ENCODE measurements at regions not wholly inside any gene's neighbourhood (a gene's known extent, or its start where the extent isn't known, plus 50 kb on each side); places are given as distances from the start of the nearest gene placed in this dataset.
"Not testable (repeated sequence)": the region's sequence is repeated elsewhere in the genome, so short reads cannot be mapped to it uniquely, and the experiment has no call there.

DNA sequence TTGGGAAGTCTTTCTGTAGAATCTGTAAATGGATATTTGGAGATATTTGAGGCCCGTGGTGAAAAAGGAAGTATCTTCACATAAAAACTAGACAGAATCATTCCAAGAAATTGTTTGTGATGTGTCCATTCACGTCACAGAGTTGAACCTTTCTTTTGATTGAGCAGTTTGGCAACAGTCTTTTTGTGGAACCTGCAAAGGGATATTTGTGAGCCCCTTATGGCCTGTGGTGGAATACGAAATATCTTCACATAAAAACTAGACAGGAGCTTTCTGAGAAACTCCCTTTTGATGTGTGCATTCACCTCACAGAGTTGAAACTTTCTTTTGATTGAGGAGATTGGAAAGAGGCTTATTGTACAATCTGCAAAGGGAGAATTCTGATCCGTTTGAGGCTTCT, 2980.4 kb downstream of the TUBA3C start:
- H3K27me3 ChIP-seq; H3K27ac ChIP-seq; H3K4me3 ChIP-seq; DNase-seq (ENCODE audit: low spot score in 2 of 2); H3K4me1 ChIP-seq; H3K36me3 ChIP-seq: not testable (repeated sequence)
- H3K9me3 ChIP-seq, result peaks cover 0 to 20% (median 4%) of the 10 kb centered on the region in 4 donors
- 38 to 46% methylated on average over 3 to 4 of the region's 4 CpGs for WGBS, 2 donors

DNA sequence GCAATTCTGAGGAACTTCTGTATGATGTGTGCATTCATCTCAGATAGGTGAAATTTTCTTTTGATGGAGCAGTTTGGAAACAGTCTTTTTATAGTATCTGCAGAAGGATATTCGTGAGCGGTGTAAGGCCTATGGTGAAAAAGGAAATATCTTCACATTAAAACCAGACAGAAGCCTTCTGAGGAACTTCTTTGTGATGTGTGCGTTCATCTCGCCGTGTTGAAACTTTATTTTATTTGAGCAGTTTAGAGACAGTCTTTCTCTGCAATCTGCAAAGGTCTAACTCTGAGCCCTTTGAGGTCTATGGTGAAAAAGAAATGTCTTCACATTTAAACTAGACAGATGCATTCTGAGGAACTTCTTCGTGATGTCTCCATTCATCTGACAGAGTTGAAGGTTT, 3021.0 kb downstream of the TUBA3C start:
- not testable (repeated sequence) for H3K27me3 ChIP-seq; H3K4me1 ChIP-seq; H3K36me3 ChIP-seq; H3K27ac ChIP-seq; DNase-seq (ENCODE audit: low spot score in 2 of 2); H3K4me3 ChIP-seq
- H3K9me3 ChIP-seq, result peaks cover 0 to 46% (median 16%) of the 10 kb centered on the region in 4 donors
- 49 to 58% methylated on average over 6 of the region's 6 CpGs for WGBS, 2 donors

DNA sequence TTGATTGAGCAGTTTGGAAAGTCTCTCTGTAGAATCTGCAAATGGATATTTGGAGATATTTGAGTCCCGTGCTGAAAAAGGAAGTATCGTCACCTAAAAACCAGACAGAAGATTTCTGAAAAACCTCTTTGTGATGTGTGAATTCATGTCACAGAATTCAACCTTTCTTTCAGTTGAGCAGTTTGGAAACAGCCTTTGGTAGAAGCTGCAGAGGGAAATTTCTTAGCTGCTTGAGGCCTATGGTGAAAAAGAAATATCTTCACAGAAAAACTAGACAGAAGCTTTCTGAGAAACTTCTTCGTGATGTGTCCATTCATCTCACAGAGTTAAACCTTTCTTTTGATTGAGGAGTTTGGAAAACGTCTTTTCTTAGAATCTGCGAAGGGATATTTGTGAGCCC, 3022.7 kb downstream of the TUBA3C start:
- DNase-seq (ENCODE audit: low spot score in 2 of 2); H3K36me3 ChIP-seq; H3K4me1 ChIP-seq; H3K27ac ChIP-seq; H3K27me3 ChIP-seq; H3K4me3 ChIP-seq: not testable (repeated sequence)
- 26 to 58% methylated on average over 1 to 2 of the region's 5 CpGs for WGBS, 2 donors
- peaks cover 0 to 39% (median 14%) of the 10 kb centered on the region in 4 donors for H3K9me3 ChIP-seq

DNA sequence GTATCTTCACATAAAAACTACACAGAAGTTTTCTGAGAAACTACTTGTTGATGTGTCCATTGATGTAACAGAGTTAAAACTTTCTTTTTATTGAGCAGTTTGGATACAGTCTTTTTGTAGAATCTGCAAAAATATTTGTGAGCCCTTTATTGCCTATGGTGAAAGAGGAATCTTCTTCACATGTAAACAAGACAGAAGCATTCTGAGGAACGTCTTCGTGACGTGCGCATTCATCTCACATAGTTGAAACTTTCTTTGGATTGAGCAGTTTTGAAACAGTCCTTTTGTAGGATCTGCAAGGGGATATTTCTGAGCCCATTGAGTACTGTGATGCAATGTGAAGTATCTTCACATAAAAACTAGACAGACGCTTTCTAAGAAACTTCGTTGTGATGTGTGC, 3023.6 kb downstream of the TUBA3C start:
- peak in 1 of 2 donors; percentile 23 for DNase-seq (ENCODE audit: low spot score in 2 of 2)
- WGBS, 2 donors, result 55% methylated on average over 5 to 6 of the region's 6 CpGs
- H3K27ac ChIP-seq, result not testable (repeated sequence)

DNA sequence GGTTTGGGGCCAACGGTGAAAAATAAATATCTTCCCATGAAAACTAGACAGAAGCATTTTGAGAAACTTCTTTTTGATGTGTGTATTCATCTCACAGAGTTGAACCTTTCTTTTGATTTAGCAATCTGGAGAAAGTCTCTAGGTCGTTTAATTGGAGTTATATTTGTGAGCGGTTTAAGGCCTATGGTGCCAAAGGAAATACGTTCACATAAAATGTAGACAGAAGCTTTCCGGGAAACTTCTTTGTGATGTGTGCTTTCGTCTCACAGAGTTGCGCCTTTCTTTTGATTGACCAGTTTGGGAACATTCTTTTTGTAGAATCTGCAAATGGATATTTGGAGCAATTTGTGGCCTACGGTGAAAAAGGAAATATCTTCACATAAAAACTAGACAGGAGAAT, 3028.8 kb downstream of the TUBA3C start:
- not testable (repeated sequence) for H3K27me3 ChIP-seq; H3K36me3 ChIP-seq; H3K4me1 ChIP-seq; DNase-seq (ENCODE audit: low spot score in 2 of 2); H3K27ac ChIP-seq; H3K4me3 ChIP-seq
- 70% methylated on average over 8 of the region's 8 CpGs for WGBS, 2 donors
- peaks cover 0 to 30% (median 13%) of the 10 kb centered on the region in 4 donors for H3K9me3 ChIP-seq

More for the DNA sequence above, 3023.6 kb downstream of the TUBA3C start:
- H3K9me3 ChIP-seq, result peaks cover 0 to 35% (median 11%) of the 10 kb centered on the region in 4 donors
- H3K36me3 ChIP-seq, H3K4me3 ChIP-seq, H3K4me1 ChIP-seq, H3K27me3 ChIP-seq: not testable (repeated sequence)

DNA sequence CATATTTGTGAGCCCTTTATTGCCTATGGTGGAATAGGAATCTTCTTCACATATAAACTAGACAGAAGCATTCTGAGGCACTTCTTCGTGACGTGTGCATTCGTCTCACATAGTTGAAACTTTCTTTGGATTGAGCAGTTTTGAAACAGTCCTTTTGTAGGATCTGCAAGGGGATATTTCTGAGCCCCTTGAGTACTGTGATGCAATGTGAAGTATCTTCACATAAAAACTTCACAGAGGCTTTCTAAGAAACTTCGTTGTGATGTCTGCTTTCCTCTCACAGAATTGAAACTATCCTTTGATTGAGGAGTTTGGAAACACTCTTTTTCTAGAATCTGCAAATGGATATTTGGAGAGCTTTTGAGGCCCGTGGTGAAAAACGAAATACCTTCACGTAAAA, 3030.3 kb downstream of the TUBA3C start:
- not testable (repeated sequence) for H3K27ac ChIP-seq; H3K36me3 ChIP-seq; H3K27me3 ChIP-seq; H3K4me3 ChIP-seq; H3K4me1 ChIP-seq; DNase-seq (ENCODE audit: low spot score in 2 of 2)
- H3K9me3 ChIP-seq, result peaks cover 0 to 27% (median 10%) of the 10 kb centered on the region in 4 donors
- 72 to 74% methylated on average over 7 of the region's 7 CpGs for WGBS, 2 donors

DNA sequence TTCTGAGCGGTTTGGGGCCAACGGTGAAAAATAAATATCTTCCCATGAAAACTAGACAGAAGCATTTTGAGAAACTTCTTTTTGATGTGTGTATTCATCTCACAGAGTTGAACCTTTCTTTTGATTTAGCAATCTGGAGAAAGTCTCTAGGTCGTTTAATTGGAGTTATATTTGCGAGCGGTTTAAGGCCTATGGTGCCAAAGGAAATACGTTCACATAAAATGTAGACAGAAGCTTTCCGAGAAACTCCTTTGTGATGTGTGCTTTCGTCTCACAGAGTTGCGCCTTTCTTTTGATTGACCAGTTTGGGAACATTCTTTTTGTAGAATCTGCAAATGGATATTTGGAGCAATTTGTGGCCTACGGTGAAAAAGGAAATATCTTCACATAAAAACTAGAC, 3032.2 kb downstream of the TUBA3C start:
- not testable (repeated sequence) for H3K4me1 ChIP-seq; H3K36me3 ChIP-seq; H3K27me3 ChIP-seq; H3K27ac ChIP-seq; H3K4me3 ChIP-seq; DNase-seq (ENCODE audit: low spot score in 2 of 2)
- peaks cover 0 to 39% (median 13%) of the 10 kb centered on the region in 4 donors for H3K9me3 ChIP-seq
- WGBS, 2 donors, result 72 to 74% methylated on average over 5 to 7 of the region's 10 CpGs

- not testable (repeated sequence) for H3K27me3 ChIP-seq; H3K36me3 ChIP-seq; H3K27ac ChIP-seq; H3K4me1 ChIP-seq; H3K4me3 ChIP-seq; DNase-seq (ENCODE audit: low spot score in 2 of 2)
- peaks cover 0 to 35% (median 13%) of the 10 kb centered on the region in 4 donors for H3K9me3 ChIP-seq
- 39 to 44% methylated on average over 5 of the region's 5 CpGs for WGBS, 2 donors
Measured at GRCh38 chr13:16145652-16146051, 3036.0 kb downstream of the TUBA3C start.

DNA sequence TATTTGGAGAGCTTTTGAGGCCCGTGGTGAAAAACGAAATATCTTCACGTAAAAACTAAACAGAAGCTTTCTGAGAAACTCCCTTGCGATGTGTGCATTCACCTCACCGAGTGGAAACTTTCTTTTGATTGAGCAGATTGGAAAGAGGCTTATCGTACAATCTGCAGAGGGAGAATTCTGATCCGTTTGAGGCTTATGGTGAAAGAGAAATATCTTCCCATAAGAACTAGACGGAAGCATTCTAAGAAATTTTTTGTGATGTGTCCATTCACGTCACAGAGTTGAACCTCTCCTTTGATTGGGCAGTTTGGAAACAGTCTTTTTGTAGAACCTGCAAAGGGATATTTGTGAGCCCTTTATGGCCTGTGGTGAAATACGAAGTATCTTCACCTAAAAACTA, 3040.3 kb downstream of the TUBA3C start:
- WGBS, 2 donors, result 61 to 69% methylated on average over 10 of the region's 10 CpGs
- H3K27me3 ChIP-seq; H3K36me3 ChIP-seq; H3K4me1 ChIP-seq; H3K27ac ChIP-seq; DNase-seq (ENCODE audit: low spot score in 2 of 2); H3K4me3 ChIP-seq: not testable (repeated sequence)
- H3K9me3 ChIP-seq, result peaks cover 0 to 33% (median 12%) of the 10 kb centered on the region in 4 donors

GRCh38 chr13:16136846-16137245, 3044.8 kb downstream of the TUBA3C start:
- H3K27ac ChIP-seq; DNase-seq (ENCODE audit: low spot score in 2 of 2): not testable (repeated sequence)
- WGBS, 2 donors, result 48 to 57% methylated on average over 2 of the region's 2 CpGs

GRCh38 chr13:16128675-16129074, 3052.9 kb downstream of the TUBA3C start:
- peaks cover 0 to 21% (median 3%) of the 10 kb centered on the region in 4 donors for H3K9me3 ChIP-seq
- not testable (repeated sequence) for DNase-seq (ENCODE audit: low spot score in 2 of 2); H3K27ac ChIP-seq; H3K36me3 ChIP-seq; H3K4me3 ChIP-seq; H3K27me3 ChIP-seq; H3K4me1 ChIP-seq
- 65 to 67% methylated on average over 6 of the region's 6 CpGs for WGBS, 2 donors

More at GRCh38 chr13:16136846-16137245, 3044.8 kb downstream of the TUBA3C start:
- H3K9me3 ChIP-seq, result peaks cover 0 to 20% (median 7%) of the 10 kb centered on the region in 4 donors
- H3K4me1 ChIP-seq, H3K27me3 ChIP-seq, H3K36me3 ChIP-seq, H3K4me3 ChIP-seq: not testable (repeated sequence)

DNA sequence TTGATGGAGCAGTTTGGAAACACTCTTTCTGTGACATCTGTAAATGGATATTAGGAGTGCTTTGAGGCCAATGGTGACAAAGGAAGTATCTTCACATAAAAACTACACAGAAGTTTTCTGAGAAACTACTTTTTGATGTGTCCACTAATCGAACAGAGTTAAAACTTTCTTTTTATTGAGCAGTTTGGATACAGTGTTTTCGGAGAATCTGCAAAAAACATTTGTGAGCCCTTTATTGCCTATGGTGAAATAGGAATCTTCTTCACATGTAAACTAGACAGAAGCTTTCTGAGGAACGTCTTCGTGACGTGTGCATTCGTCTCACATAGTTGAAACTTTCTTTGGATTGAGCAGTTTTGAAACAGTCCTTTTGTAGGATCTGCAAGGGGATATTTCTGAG, 3068.2 kb downstream of the TUBA3C start:
- H3K4me1 ChIP-seq; H3K36me3 ChIP-seq; H3K27me3 ChIP-seq; H3K27ac ChIP-seq; DNase-seq (ENCODE audit: low spot score in 2 of 2); H3K4me3 ChIP-seq: not testable (repeated sequence)
- WGBS, 2 donors, result 49 to 54% methylated on average over 6 of the region's 6 CpGs
- H3K9me3 ChIP-seq, result peaks cover 0 to 28% (median 5%) of the 10 kb centered on the region in 4 donors
